ENCODE measurements at regions not wholly inside any gene's neighbourhood (a gene's known extent, or its start where the extent isn't known, plus 50 kb on each side); places are given as distances from the start of the nearest gene placed in this dataset.

DNA sequence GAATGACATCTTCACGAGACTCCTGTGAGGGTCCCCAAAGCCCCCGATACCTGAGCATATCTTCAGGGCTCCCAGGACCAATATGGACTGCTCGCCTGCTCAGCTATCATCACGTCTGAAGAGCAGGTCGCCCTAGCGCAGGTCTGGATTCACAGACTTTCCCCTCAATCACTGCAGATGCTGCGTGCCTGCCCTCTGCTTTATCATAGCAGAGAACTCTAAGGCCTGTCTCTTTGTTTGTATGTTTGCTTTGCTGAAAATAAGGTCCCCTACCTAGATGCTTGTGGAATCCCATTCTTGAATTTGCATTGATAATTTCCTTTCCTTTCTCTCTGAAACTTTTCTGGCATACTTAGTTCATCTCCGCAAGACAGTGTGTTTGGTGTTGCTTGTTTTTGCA is 140.3 kb upstream of the NSMCE3 start:
- DNase-seq (no peak), ATAC-seq (ENCODE audit: low read depth) (no peak)
- no peak overlapping the region for H4K91ac ChIP-seq (ENCODE audit: insufficient read depth, low read depth, low read length)
- no peaks in the 10 kb centered on the region for H3K79me1 ChIP-seq (ENCODE audit: low read depth in 1 of 2, low read length in 2 of 2)
- H3K18ac ChIP-seq (ENCODE audit: low read depth, low read length): no peak overlapping the region
- TF ChIP-seq FOS (IDR thresholded peaks at IDR 0.05; ENCODE audit: low read depth, low read length) (no peak), RFX5 (IDR thresholded peaks at IDR 0.05; ENCODE audit: low read depth, low read length) (no peak), POLR2A (IDR thresholded peaks at IDR 0.05; ENCODE audit: low read depth, low read length) (no peak), NFE2L2 (IDR thresholded peaks at IDR 0.05; ENCODE audit: low read depth, low read length) (no peak), MAZ (IDR thresholded peaks at IDR 0.05; ENCODE audit: borderline replicate concordance, low read depth, low read length) (no peak), CEBPB (IDR thresholded peaks at IDR 0.05; ENCODE audit: low read depth, low read length) (no peak), RAD21 (IDR thresholded peaks at IDR 0.05; ENCODE audit: low read length) (no peak), SMC3 (IDR thresholded peaks at IDR 0.05; ENCODE audit: low read depth, low read length) (no peak), MAFK (IDR thresholded peaks at IDR 0.05; ENCODE audit: low read depth, low read length) (no peak), CHD1 (IDR thresholded peaks at IDR 0.05; ENCODE audit: low read depth, low read length) (no peak), MXI1 (IDR thresholded peaks at IDR 0.05; ENCODE audit: borderline replicate concordance, low read depth, low read length) (no peak), BHLHE40 (IDR thresholded peaks at IDR 0.05; ENCODE audit: low read depth, low read length) (no peak), RCOR1 (IDR thresholded peaks at IDR 0.05; ENCODE audit: insufficient replicate concordance, low read length) (no peak)
- TF ChIP-seq, protein P1, sequence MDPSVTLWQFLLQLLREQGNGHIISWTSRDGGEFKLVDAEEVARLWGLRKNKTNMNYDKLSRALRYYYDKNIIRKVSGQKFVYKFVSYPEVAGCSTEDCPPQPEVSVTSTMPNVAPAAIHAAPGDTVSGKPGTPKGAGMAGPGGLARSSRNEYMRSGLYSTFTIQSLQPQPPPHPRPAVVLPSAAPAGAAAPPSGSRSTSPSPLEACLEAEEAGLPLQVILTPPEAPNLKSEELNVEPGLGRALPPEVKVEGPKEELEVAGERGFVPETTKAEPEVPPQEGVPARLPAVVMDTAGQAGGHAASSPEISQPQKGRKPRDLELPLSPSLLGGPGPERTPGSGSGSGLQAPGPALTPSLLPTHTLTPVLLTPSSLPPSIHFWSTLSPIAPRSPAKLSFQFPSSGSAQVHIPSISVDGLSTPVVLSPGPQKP (IDR thresholded peaks at IDR 0.05; ENCODE audit: borderline replicate concordance, low read depth, low read length): no peak
- TF ChIP-seq, protein P2, sequence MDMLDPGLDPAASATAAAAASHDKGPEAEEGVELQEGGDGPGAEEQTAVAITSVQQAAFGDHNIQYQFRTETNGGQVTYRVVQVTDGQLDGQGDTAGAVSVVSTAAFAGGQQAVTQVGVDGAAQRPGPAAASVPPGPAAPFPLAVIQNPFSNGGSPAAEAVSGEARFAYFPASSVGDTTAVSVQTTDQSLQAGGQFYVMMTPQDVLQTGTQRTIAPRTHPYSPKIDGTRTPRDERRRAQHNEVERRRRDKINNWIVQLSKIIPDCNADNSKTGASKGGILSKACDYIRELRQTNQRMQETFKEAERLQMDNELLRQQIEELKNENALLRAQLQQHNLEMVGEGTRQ (IDR thresholded peaks at IDR 0.05; ENCODE audit: low read depth, low read length): no peak
- TF ChIP-seq, protein P3, sequence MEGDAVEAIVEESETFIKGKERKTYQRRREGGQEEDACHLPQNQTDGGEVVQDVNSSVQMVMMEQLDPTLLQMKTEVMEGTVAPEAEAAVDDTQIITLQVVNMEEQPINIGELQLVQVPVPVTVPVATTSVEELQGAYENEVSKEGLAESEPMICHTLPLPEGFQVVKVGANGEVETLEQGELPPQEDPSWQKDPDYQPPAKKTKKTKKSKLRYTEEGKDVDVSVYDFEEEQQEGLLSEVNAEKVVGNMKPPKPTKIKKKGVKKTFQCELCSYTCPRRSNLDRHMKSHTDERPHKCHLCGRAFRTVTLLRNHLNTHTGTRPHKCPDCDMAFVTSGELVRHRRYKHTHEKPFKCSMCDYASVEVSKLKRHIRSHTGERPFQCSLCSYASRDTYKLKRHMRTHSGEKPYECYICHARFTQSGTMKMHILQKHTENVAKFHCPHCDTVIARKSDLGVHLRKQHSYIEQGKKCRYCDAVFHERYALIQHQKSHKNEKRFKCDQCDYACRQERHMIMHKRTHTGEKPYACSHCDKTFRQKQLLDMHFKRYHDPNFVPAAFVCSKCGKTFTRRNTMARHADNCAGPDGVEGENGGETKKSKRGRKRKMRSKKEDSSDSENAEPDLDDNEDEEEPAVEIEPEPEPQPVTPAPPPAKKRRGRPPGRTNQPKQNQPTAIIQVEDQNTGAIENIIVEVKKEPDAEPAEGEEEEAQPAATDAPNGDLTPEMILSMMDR (conservative IDR thresholded peaks at IDR 0.05; ENCODE audit: low read depth, low read length): no peak
- POLR2A ChIA-PET (ENCODE audit: unreplicated experiment): no interaction called here
- dilution Hi-C loops (cut with HindIII; ENCODE audit: low sequenced_read_pairs, unreplicated experiment): no loop called here
- H3K4me1 ChIP-seq (ENCODE audit: control insufficient read depth, insufficient read depth, low read length): no peaks in the 10 kb centered on the region
- H3K9me3 ChIP-seq (ENCODE audit: control insufficient read depth, insufficient read depth, low read length): no peaks in the 10 kb centered on the region
- no peaks in the 10 kb centered on the region for H4K20me1 ChIP-seq (ENCODE audit: insufficient read depth, low read length)
- H3K56ac ChIP-seq (ENCODE audit: extremely low read depth, insufficient read depth, low read length): no peak overlapping the region
- no peaks in the 10 kb centered on the region for H3K36me3 ChIP-seq (ENCODE audit: control insufficient read depth, insufficient read depth, low read length)
- CTCF ChIA-PET: no interaction called here
- in situ Hi-C loops (cut with MboI; ENCODE audit: low sequenced_read_pairs): no loop called here
- no peak overlapping the region for H4K8ac ChIP-seq (ENCODE audit: low read depth in 2 of 2, low read length in 2 of 2)
- no peak overlapping the region for H3K9ac ChIP-seq (ENCODE audit: low read depth, low read length)
- no peak overlapping the region for H2BK20ac ChIP-seq (ENCODE audit: low read depth, low read length)
- no peak overlapping the region for H3K4me2 ChIP-seq (ENCODE audit: low read depth, low read length)
- H3K4me3 ChIP-seq (ENCODE audit: insufficient read depth, low read depth, low read length): no peak overlapping the region
- intact Hi-C loops (cut with micrococcal nuclease): loop anchor here (5.0 kb wide), 1 partner anchor 33 kb away; no protein-coding TSS in a partner anchor
- no peak overlapping the region for H2AFZ ChIP-seq (replicated peaks; ENCODE audit: low read length, poor library complexity)
- no peaks in the 10 kb centered on the region for H3K9me1 ChIP-seq (ENCODE audit: insufficient read depth, low read length)
- H4K5ac ChIP-seq (ENCODE audit: low read depth, low read length): no peak overlapping the region
- 40% methylated on average over 1 of the region's 8 CpGs; no CpG with 5 or more reads in 1 of the 2 experiments for WGBS, 2 experiments (ENCODE audit: extremely low coverage in 2 of 2, insufficient read length in 1 of 2)
- no peak overlapping the region for H2BK120ac ChIP-seq (ENCODE audit: low read depth, low read length)
- no peak overlapping the region for H2BK15ac ChIP-seq (ENCODE audit: low read depth, low read length)
- H3K23ac ChIP-seq (ENCODE audit: low read depth, low read length): no peak overlapping the region
- no peak overlapping the region for H2AK9ac ChIP-seq (replicated peaks; ENCODE audit: low read depth, low read length, poor library complexity)
- H3K27me3 ChIP-seq (ENCODE audit: control insufficient read depth, insufficient read depth, low read length): no peaks in the 10 kb centered on the region
- no TSS peak for BruUV-seq (replicated peaks)
- no peak overlapping the region for H3K4ac ChIP-seq (ENCODE audit: low read depth, low read length)
- H3K27ac ChIP-seq (ENCODE audit: insufficient read depth, low read length): no peak overlapping the region
- no peak overlapping the region for H2BK5ac ChIP-seq (ENCODE audit: low read depth, low read length, poor library complexity, severe bottlenecking)
- no peak overlapping the region for H2AK5ac ChIP-seq (ENCODE audit: low read depth, low read length)
- no peak overlapping the region for H3K14ac ChIP-seq (replicated peaks; ENCODE audit: low read depth, low read length)
